Parathyroid adenoma (tissue), 2 donors: ENCODE measurements at regions not wholly inside any gene's neighbourhood (a gene's known extent, or its start where the extent isn't known, plus 50 kb on each side); places are given as distances from the start of the nearest gene placed in this dataset.

ENCODE experiments used
- H2AFZ ChIP-seq: fragments of 300-600 bp; sonication (generic); one replicate; pipeline ENCODE4 v1.7.0; 2017; ENCODE audit warnings: antibody characterized with exemption, mild to moderate bottlenecking
- H3K27ac ChIP-seq: fragments of 300-600 bp; sonication (generic); one replicate; pipeline ENCODE4 v1.7.0; 2017
- H3K27me3 ChIP-seq: fragments of 300-600 bp; sonication (generic); one replicate; pipeline ENCODE4 v1.7.0; 2017; ENCODE audit warnings: low read length; ENCODE audit not compliant: control insufficient read depth, insufficient read depth
- H3K36me3 ChIP-seq: fragments of 300-600 bp; sonication (generic); one replicate; pipeline ENCODE4 v1.7.0; 2017; ENCODE audit warnings: low read length; ENCODE audit not compliant: control insufficient read depth, insufficient read depth
- H3K4me1 ChIP-seq: fragments of 300-600 bp; sonication (generic); one replicate; pipeline ENCODE4 v1.7.0; 2017; ENCODE audit warnings: control low read depth
- H3K4me2 ChIP-seq: fragments of 300-600 bp; sonication (generic); one replicate; pipeline ENCODE4 v1.7.0; 2017; ENCODE audit warnings: low read length
- H3K4me3 ChIP-seq: fragments of 300-600 bp; sonication (generic); one replicate; pipeline ENCODE4 v1.7.0; 2017; ENCODE audit warnings: low read depth, low read length
- H3K79me2 ChIP-seq: fragments of 300-600 bp; sonication (generic); one replicate; pipeline ENCODE4 v1.7.0; 2017; ENCODE audit warnings: control low read depth
- H3K9ac ChIP-seq: fragments of 300-600 bp; sonication (generic); one replicate; pipeline ENCODE4 v1.7.0; 2017; ENCODE audit warnings: mild to moderate bottlenecking
- H3K9me3 ChIP-seq: fragments of 300-600 bp; sonication (generic); one replicate; pipeline ENCODE4 v1.7.0; 2017; ENCODE audit warnings: low read length; ENCODE audit not compliant: control insufficient read depth
- CTCF ChIP-seq: fragments of 300-600 bp; sonication (generic); IDR thresholded peaks from one replicate; pipeline ENCODE4 v1.7.0; 2017; ENCODE audit warnings: antibody characterized with exemption, mild to moderate bottlenecking
- donor health status: primary hyperparathyroidism.

- H3K4me3 ChIP-seq = peak overlapping the region; percentile 72
- no peaks in the 10 kb centered on the region for H3K27me3 ChIP-seq
- no peaks in the 10 kb centered on the region for H3K79me2 ChIP-seq
- no peaks in the 10 kb centered on the region for H3K36me3 ChIP-seq
- peak overlapping the region; percentile 85 for H2AFZ ChIP-seq
- no peaks in the 10 kb centered on the region for H3K9me3 ChIP-seq
- H3K27ac ChIP-seq = peak overlapping the region; percentile 89
- peak overlapping the region; percentile 74 for H3K4me2 ChIP-seq
- peak overlapping the region; percentile 24 for H3K9ac ChIP-seq
- peaks cover 8% of the 10 kb centered on the region for H3K4me1 ChIP-seq
- TF ChIP-seq CTCF = peak; percentile 100
Observed at GRCh38 chr2:41840702-41841551, 206.9 kb upstream of the PKDCC start.

DNA sequence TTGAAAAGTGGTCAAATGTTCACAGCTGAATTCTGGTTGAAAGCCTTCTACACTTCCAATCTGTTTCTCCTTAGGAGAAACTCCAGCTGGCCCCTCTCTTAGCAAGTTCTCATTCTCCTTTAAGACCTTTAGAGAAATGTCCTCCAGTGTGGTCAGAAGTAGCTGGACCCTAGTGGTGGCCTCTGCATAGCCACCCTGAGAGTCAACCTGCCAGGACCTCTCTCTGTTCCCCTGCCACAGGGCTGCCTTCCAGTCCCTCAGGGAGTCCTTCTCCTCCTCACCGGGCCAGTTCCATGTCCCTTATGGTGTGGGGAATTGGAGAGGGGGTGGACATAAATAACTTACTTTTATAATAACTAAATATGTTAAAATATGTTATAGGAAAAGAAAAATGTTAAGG lies 200.9 kb upstream of the PKDCC start:
- Histone ChIP-seq H3K9me3 (no peaks in the 10 kb centered on the region), H3K4me3 (no peak overlapping the region), H3K4me2 (no peak overlapping the region), H3K27ac (no peak overlapping the region), H3K27me3 (no peaks in the 10 kb centered on the region), H3K36me3 (no peaks in the 10 kb centered on the region), H3K79me2 (no peaks in the 10 kb centered on the region), H3K9ac (no peak overlapping the region), H3K4me1 (peaks cover 15% of the 10 kb centered on the region), H2AFZ (no peak overlapping the region)
- no peak for TF ChIP-seq CTCF

- peak overlapping the region; percentile 66 for H3K27ac ChIP-seq
- H3K4me3 ChIP-seq = no peak overlapping the region
- no peaks in the 10 kb centered on the region for H3K9me3 ChIP-seq
- peaks cover 15% of the 10 kb centered on the region for H3K4me1 ChIP-seq
- no peak for TF ChIP-seq CTCF
- H3K9ac ChIP-seq = no peak overlapping the region
- no peaks in the 10 kb centered on the region for H3K79me2 ChIP-seq
- H2AFZ ChIP-seq = peak overlapping the region; percentile 23
- H3K27me3 ChIP-seq = no peaks in the 10 kb centered on the region
- H3K4me2 ChIP-seq = peak overlapping the region; percentile 44
- H3K36me3 ChIP-seq = no peaks in the 10 kb centered on the region
Observed at GRCh38 chr2:41847744-41848441, 199.9 kb upstream of the PKDCC start.

- Histone ChIP-seq H3K36me3 (no peaks in the 10 kb centered on the region), H3K27me3 (no peaks in the 10 kb centered on the region), H2AFZ (no peak overlapping the region), H3K4me3 (no peak overlapping the region), H3K9me3 (no peaks in the 10 kb centered on the region), H3K4me2 (no peak overlapping the region), H3K9ac (no peak overlapping the region), H3K27ac (no peak overlapping the region), H3K4me1 (peaks cover 10% of the 10 kb centered on the region), H3K79me2 (no peaks in the 10 kb centered on the region)
- no peak for TF ChIP-seq CTCF
Observed at GRCh38 chr2:41851554-41851953, 196.3 kb upstream of the PKDCC start.
